ENCODE measurements at regions not wholly inside any gene's neighbourhood (a gene's known extent, or its start where the extent isn't known, plus 50 kb on each side); places are given as distances from the start of the nearest gene placed in this dataset.

DNA sequence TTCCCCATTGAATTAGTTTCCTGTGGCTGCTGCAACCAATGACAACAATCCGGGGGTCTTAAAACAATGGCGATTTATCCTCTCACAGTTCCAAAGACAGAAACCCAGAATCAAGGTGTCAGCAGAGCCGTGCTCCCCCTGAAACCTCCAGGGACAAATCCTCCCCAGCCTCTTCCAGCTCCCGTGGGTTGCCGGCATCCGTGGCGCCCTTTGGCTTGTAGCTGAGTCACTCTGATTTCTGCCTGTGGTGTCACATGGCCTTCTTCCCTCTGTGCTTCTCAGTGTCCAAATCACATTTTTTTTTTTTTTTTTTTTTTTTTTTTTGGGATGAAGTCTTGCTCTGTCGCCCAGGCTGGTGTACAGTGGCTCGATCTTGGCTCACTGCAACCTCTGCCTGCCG lies 64.5 kb upstream of the STX18 start:
- TF ChIP-seq, protein P1, sequence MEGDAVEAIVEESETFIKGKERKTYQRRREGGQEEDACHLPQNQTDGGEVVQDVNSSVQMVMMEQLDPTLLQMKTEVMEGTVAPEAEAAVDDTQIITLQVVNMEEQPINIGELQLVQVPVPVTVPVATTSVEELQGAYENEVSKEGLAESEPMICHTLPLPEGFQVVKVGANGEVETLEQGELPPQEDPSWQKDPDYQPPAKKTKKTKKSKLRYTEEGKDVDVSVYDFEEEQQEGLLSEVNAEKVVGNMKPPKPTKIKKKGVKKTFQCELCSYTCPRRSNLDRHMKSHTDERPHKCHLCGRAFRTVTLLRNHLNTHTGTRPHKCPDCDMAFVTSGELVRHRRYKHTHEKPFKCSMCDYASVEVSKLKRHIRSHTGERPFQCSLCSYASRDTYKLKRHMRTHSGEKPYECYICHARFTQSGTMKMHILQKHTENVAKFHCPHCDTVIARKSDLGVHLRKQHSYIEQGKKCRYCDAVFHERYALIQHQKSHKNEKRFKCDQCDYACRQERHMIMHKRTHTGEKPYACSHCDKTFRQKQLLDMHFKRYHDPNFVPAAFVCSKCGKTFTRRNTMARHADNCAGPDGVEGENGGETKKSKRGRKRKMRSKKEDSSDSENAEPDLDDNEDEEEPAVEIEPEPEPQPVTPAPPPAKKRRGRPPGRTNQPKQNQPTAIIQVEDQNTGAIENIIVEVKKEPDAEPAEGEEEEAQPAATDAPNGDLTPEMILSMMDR (IDR thresholded peaks at IDR 0.05), result no peak
- DNase-seq (ENCODE audit: low spot score) (no peak), ATAC-seq (ENCODE audit: low FRiP score) (no peak)

DNA sequence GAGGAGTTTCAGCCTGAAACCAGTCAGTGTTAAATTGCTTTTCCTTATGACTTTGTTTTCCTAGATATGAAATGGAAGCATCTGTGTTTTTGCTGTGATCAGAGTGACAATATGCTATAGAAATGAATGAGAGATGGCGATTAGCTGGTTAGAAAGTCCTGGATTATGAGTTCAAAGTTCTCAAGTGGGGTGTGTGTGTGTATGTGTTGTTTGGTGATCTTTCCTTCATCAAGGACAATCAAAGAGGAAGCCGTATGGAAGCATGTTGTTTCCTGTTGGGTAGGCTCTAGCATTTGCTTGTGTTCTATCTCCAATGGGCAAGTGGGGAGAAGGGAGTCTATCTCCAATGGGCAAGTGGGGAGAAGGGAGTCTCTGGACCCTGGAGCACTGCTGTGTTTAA lies 64.0 kb upstream of the STX18 start:
- TF ChIP-seq, protein P1 (IDR thresholded peaks at IDR 0.05), result no peak
- no peak for ATAC-seq (ENCODE audit: low FRiP score)

DNA sequence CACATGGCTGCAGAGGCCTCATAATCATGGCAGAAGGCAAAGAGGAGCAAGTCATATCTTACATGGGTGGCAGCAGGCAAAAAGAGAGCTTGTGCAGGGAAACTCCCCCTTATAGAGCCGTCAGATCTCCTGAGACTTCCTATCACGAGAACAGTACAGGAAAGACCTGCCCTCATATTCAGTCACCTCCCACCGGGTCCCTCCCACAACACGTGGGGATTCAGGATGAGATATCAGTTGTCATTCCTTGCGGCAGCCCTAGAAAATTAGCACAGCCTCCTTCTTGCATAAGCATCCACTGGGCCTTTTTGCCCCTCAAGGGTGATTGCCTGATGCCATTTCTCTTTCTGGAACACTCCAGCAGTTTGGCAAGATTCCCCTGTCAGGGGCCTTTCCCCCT lies 61.7 kb upstream of the STX18 start:
- ATAC-seq (ENCODE audit: low FRiP score) (no peak), DNase-seq (ENCODE audit: low spot score) (no peak)
- TF ChIP-seq, protein P1 (IDR thresholded peaks at IDR 0.05), result no peak

More for the DNA sequence above, 64.0 kb upstream of the STX18 start:
- no peak for DNase-seq (ENCODE audit: low spot score)

DNA sequence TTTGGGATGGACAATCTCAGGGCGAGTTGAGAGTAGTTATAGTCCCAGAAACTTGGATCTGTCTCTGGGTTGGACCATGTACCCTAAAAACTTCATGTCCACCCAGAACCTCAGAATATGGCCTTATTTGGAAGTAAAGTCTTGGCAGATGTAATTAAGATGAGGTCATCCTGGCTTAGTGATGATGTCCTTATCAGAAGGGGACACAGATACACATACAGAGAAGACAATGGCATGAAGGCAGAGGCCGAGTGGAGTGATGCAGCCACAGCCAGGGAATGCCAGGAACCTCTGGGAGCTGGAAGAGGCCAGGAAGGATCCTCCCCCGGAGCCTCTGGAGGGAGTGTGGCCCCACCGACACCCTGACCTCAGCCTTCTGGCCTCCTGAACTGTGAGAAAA lies 61.2 kb upstream of the STX18 start:
- ATAC-seq (ENCODE audit: low FRiP score) (no peak), DNase-seq (ENCODE audit: low spot score) (no peak)
- TF ChIP-seq, protein P1 (IDR thresholded peaks at IDR 0.05), result no peak

DNA sequence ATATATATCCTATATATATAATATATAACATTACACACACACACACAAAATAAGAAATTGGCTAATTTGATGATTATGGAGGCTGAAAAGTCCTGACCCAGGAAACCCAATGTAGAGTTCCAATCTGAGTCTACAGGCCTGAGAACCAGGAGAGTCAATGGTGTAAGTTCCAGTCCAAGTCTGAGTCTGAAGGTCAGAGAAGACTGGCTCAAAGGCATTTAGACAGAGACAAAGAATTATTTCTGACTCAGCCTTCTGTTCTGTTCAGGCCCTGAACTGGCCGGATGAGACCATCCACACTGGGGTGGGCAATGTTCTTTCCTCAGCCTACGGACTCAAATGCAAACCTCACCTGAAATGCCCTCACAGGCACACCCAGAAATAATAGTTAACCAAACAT lies 60.6 kb upstream of the STX18 start:
- no peak for DNase-seq (ENCODE audit: low spot score)
- no peak for ATAC-seq (ENCODE audit: low FRiP score)
- TF ChIP-seq, protein P1 (IDR thresholded peaks at IDR 0.05), result no peak

DNA sequence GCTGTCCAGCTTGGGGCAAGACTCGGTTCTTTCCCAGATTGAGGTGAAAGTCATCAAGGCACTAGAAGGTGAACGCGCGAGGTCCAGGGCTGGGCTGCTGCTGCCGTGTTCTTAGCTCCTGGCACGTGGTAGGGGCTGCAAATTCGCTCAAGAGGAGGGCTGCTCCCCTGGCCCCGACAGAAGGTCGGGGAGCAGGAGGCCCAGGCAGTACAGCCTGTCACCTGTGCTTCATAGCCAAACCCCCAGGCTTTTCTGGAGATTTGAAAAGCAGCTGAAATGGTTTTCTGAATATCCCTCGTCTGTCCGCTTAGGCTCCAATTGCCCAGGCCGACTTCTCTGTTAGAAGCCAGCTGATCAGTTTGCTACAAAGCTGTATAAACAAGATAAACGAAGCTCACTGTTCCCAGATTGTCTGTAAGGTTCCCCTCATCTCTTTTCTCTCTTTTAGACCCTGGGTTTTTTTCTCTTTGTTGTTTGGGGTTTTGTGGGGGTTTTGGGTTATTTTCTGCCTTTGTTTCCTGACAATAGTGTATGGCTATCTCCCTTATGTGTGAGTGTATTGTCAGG lies 60.0 kb upstream of the STX18 start:
- ATAC-seq (ENCODE audit: low FRiP score) (no peak), DNase-seq (ENCODE audit: low spot score) (no peak)

More for the DNA sequence above, 60.0 kb upstream of the STX18 start:
- TF ChIP-seq, protein P1 (IDR thresholded peaks at IDR 0.05), result no peak

All from omental fat pad (tissue), 3 donors.